ENCODE measurements at regions not wholly inside any gene's neighbourhood (a gene's known extent, or its start where the extent isn't known, plus 50 kb on each side); places are given as distances from the start of the nearest gene placed in this dataset.
"Not testable (repeated sequence)": the region's sequence is repeated elsewhere in the genome, so short reads cannot be mapped to it uniquely, and the experiment has no call there.

DNA sequence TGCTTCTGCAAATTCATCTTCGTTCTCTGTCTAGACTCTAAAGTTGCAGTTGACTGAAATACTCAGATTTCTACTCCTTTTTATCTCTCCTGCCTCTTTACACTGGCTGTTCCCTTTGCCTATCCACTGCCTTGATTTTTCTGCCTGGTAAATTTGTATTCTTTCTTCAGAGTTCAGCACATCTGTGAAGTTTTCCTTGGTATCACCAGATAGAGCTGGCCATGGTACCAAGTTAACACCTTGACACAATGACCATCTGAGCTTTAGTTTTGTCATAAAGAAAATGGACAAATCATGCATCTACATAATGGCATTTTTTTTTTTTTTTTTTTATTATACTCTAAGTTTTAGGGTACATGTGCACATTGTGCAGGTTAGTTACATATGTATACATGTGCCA lies 143.0 kb downstream of the PPP1R3A start:
- DNase-seq: no peak

DNA sequence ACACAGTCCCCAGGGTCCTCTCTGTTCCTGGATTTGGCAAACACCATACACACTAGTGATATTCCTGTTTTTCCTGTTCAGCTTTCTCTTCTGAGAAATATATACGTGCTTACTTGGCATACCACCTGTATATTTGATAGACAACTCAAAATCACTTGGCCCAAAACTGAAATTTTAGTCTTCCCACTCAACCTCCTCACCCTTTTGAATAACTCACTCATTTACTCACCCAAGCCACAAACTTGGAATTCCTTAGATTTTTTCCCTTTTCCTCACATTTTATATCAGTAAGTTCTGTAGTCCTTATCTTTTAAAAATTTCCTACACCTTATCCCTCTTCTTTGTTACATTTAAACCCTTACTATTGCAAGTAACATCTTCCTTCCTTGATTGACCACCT lies 143.4 kb downstream of the PPP1R3A start:
- DNase-seq: no peak

DNA sequence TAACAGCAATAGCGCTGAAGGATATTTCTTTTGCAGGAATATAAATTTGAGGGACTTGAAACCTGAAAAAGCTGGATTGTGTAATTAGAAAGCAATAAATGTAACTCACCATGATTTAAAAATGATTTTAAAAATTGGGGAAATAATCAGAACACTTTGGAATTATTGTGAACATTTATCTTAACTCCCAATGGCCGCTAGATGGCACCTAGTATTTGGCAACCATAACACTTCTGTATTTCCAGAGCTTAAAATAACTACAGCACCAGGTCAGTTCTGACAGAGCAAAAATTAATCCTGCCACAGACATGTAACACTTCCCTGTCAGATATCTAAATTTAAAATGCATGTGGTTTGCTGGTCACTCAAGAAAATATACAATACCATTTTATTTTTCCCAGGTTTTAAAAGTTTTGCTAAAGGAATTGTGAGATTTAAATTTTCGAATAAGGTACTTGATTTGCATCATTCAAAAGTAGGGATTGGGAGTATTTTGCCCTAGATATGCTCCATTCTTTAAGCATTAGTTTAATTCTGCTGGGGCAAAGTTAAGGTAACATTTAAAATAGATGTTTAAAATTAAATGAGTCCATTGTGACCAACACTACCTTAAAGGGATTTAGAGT lies 144.5 kb downstream of the PPP1R3A start:
- peak; percentile 59 for DNase-seq

DNA sequence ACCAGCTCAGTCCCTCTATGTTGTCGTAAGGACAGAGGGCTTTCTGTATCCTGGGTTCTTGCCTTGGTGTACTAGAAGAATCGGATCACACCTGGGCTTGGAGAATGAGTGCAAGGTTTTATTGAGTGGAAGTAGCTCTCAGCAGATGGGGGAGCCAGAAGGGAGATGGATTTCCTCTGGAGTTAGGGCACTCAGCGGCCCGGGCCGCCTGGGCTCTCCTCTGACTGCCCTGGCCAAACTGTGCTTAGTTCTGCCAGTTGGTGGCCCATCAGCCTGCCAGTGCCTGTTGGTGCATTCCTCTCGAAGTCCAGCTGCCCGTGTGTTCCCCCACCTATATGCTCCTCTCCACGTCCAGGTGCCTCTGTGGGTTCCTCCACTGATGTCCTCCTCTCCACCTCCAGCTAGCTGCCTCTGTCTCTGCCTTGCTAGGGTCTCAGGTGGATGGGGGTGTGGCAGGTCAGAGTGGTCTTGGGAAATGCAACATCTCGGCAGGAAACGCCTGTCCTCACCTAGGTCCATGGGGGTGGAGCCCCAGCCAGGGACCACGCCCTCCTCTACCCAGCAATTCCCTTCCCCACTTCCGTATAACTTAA lies 148.6 kb downstream of the PPP1R3A start:
- no peak for DNase-seq

DNA sequence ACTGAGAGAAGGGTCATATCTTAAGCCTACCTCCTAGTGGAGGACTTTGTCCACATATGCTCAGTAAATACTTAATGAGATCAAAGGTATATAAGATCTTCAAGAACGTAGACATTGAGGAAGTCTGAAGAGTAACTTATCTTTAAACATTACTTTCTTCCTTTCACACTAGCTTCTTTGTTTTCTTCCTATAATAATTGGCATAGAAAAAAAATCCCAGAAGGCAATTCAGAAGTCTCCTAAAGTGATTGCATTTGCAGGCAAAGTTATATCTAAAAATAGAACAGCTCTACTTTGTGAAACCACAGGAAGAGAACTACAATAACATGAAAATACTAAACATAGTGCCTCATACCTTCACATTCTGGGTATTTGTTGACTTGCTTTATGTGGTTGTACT lies 150.4 kb downstream of the PPP1R3A start:
- no peak for DNase-seq

DNA sequence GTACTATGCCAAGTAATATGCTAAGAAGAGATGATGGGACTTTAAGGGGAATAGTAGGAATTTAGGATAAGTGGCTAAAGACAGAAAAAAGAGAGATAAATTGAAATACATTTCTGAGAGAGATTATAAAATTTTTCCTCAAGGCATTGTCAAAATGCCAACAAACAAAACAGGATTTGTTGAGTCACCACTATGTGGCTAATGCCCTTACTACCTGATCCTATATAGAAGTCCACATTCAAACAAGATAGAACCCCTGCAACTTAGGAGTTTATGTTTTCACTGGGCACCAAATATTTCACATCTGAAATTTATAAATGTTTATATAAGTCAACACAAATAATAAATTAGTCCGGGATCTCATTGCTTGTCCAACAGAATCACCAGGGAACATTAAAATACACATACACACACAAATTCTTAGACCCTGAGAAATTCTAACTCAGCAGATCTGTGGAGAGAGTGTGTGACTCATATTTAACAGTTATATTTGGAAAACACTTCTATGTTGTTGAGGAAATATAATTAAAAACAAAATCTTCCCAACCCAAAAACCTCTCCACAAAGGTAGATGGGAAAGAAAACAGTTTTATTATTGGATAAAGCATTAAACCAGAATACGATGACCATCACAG lies 154.3 kb downstream of the PPP1R3A start:
- no peak for DNase-seq

DNA sequence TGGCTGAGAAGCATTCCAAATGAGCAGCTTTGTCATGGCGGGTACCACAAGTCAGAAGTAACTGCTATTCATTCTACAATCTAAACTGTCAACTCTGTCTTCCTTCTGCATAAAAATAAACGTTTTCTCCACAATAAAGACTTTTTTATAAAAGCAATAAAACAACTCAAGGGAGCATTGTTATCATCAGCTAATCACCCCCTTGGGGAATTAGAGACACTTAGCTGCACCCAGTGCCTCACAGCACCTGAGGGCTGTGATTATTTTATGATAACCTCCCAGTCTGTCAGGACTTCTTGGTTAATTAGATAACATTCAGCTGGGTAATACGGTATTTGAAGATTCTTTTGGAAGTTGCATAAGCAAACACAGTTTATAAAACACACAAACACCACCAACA lies 155.6 kb downstream of the PPP1R3A start:
- DNase-seq: no peak

DNA sequence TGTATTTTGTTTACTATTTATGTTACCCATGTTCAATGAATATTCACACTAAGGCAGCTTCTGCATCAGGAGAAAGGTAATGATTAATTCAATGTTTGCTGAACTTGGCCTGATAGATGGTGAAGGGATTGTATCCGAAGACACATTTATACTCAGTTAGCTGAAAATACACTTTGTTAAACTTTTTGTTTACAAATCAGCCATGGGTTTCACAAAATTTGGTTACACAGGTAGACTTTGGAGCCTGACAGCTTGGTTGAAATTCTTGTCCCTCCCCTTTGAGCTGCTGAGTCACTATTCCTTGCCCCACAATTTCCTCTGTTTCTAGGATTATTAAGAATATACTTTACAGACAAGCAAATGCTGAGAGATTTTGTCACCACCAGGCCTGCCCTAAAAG lies 162.6 kb downstream of the PPP1R3A start:
- DNase-seq: no peak

DNA sequence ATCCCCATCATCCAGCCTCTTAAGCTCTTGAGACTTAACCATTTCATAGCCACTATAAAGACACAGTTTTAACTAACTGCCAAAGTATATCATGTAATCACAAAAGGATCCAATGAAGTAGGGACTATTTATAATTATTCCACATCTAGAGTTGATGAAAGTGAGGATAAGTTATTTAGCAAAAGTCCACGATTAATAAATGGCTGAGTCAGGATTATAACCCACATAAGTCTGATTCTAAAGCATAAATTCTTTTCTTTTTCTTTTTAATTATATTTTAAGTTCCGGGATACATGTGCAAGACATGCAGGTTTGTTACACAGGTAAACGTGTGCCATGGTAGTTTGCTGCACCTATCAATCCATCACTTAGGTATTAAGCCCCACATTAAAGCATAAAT lies 166.1 kb downstream of the PPP1R3A start:
- DNase-seq: no peak

DNA sequence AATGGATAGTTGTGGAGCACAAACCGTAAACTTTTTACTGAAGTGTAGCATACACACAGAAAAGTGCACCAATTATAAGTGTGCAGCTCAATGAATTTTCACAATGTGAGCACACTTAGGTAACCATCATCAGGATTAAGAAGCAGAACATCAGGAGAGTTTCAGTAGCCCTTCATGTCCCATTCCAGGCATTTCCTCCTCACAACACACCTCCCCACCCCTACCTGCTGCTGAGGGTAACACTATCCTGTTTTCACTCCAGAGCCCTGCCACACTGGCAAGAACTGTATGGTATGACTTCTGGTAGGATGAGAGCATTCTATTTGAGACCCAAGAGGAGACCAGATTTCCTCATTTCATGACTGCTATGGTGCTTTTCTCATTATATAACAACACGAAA lies 166.5 kb downstream of the PPP1R3A start:
- DNase-seq: no peak

DNA sequence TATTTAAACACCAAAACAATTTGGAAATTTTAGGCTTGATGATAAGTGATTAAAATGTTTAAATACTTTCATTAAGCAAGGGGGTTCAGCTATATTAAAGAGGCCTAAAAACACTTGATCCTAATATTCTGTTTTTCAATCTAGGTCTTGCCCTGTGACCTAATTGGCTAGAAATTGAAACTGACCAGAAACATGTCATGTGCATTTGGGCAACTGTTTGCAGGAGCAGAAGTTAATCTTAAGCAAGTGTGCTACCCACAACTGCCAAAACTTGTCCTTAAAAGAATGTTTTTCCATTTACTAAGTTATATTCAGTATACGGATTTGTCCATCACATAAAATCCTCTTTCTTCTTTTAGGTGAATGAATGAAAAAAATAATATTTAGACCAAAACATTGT lies 167.3 kb downstream of the PPP1R3A start:
- peak; percentile 8 for DNase-seq

DNA sequence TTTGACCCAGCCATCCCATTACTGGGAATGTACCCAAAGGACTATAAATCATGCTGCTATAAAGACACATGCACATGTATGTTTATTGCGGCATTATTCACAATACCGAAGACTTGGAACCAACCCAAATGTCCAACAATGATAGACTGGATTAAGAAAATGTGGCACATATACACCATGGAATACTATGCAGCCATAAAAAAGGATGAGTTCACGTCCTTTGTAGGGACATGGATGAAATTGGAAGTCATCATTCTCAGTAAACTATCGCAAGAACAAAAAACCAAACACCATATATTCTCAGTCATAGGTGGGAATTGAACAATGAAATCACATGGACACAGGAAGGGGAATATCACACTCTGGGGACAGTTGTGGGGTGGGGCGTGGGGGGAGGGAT lies 170.4 kb downstream of the PPP1R3A start:
- DNase-seq: not testable (repeated sequence)

DNA sequence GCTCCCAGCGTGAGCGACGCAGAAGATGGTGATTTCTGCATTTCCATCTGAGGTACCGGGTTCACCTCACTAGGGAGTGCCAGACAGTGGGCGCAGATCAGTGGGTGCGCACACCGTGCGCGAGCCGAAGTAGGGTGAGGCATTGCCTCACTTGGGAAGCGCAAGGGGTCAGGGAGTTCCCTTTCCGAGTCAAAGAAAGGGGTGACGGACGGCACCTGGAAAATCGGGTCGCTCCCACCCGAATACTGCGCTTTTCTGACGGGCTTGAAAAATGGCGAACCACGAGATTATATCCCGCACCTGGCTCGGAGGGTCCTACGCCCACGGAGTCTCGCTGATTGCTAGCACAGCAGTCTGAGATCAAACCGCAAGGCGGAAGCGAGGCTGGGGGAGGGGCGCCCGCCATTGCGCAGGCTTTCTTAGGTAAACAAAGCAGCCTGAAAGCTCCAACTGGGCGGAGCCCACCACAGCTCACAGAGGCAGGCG lies 175.8 kb downstream of the PPP1R3A start:
- not testable (repeated sequence) for DNase-seq

DNA sequence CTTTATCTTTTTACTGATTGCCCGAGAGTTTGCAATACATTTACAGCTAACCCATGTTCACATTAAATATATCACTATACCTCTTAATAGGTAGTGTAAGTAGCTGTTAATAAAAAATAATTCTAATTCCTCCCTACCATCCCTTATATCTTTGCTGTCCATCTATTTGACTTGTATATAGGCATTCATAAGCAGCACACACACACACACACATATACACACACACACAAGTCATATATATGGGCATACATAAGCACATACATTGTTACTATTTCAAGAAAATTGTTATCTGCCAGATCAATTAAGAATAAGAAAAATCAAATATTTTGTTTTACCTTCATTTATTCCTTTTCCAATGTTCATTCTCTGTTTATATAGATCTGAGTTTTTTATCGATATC lies 176.4 kb downstream of the PPP1R3A start:
- DNase-seq: no peak

DNA sequence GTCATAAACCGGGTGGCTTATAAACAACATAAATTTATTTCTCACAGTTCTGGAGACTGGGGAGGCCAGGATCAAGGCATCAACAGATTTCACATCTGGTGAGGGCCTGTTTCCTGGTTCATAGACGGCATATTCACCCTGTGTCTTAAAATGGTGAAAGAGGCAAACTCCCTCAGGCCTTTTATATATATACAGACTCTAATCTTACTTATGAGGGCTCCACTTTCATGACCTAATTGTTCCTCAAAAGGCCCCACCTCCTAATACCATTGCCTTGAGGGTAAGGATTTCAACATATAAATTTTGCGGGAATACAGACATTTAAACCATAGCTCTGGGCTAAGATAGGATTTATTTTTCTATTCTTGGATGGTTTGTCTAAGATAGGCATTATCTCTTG lies 187.2 kb downstream of the PPP1R3A start:
- DNase-seq: no peak

DNA sequence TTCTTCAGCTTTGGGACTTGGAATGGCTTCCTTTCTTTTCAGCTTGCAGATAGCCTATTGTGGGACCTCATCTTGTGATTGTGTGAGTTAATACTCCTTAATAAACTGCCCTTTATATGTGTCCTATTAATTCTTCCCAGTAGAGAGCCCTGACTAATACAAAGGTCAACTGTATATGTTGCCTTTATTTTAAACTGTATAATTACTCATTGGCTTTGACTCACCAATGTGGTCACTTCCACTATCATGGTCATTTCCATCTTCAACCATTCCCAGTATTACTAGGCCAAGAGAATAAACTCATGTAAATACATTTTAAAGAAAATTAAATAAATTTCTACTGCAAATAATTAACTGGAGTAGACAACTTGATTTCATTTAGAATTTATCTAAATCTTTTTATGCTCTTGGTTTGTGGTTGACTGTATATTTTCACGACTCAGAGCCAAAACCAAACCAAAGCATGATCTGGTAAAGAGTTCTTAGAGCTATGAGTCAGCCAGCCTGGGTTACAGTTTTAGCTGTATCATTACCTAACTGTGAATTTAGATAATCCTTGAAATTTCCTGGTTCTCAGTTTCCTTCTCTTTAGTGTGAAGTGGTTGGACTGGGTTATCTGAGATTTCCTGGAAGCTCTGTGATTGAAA lies 188.4 kb downstream of the PPP1R3A start:
- DNase-seq: no peak

DNA sequence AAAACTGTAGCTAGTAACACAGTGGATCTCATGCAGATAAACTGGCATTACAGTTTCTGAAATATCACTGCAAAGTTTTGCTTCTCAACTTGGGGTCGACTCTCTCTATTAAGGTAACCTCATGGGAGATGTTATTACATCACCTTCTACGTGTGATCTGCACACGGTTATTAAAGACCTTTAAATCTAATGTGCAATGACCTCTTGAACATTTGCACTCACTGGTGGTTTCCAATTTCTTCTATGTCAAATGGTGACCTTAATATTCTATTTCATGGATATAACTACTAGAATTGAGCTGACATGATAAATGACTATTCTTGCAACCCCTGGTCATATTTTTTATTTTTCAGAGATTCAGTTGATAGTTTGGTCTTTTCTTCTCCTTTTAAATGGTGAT lies 191.3 kb downstream of the PPP1R3A start:
- no peak for DNase-seq

DNA sequence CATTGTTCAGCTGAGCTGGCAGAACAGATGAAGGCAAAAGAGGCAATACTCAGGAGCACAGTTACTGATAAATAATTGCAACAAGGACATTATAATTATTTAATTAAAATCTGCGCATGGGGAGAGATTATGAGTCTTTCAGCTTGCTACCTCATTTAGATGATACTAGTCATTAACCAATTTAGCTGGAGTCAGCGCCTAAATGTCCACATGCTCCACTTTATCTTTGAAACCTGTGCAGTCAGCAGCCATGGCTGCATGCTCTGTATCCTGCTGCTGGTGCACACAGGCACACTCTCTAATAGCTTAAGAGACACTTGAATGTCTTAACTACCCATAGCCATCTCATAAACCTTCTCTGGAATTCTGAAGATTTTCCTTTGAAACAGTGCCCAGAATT lies 196.8 kb downstream of the PPP1R3A start:
- DNase-seq: no peak

DNA sequence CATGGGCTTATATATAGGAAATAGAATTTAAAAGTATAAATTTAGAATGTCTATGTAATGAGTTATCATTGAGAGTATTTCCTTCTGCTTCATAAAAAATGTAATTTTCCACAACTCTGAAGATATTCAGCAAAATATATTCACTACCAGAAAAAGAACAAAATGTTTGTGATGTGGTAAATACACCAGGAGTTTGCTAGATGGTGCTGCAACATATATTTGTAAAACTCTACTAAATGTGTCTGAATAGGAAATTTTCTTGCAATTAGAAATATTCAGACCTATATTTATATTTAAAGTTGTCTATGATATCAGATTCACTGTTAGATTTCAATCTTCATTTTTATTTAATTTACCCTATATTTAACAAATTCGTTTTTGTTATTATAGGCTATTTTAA lies 201.1 kb downstream of the PPP1R3A start:
- DNase-seq: no peak

DNA sequence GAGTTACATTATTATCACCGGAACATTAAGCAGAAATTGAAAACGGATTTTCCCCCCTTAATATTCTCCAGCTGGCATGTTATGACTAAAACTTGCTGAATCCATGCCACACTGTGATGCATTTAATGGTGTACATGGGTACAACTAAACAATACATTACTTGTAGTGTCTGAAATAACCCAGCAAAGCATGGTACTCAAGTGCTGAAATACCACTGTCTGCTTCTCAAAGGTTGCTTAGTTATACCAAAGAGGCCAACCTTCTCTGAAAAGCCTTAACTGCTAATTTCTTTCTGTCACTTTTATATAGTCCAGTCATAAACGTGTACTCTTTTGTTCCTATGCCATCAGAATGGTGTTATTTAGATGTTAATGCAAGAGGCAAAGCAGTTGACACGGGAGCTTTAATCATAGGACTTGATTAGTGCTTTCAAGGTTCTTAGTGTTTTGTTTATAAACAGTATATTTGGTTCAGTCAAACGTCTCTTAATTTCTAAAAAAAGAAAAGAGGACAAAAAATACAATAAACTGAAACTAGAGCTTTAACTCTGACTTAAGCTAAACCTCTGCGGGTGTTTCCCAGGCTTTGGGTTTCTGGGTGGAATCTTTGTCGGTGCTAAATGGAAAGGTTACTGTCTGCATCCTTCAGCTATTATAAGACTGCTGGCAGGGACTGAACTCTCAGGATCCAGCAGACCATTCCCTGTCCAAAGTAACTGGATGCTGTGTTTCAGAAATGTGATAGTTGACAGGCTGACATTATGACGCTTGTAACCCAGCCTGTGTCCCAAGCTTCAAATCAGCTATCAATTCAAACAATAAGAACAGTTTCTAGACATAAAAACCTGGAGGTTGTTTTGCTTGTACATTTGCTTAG lies 202.6 kb downstream of the PPP1R3A start:
- DNase-seq: no peak

DNA sequence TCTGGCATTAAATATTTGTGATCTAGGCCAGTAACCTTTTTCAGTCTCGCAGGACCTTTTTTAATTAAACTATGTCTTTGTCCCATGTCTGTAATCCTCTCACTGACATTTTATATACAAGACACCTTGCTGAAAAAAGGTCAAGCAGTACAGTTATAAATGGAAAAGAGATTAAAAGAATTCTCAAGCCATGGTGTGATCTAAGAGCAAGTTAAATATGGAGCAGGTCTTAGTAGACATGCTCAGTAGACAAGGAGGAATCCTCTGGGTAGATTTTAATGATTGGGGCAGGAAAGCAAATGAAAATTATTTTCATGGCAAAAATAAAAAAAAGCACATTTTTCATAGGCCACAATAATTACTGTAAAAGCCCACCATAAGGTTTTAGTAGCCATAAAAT lies 203.5 kb downstream of the PPP1R3A start:
- no peak for DNase-seq

DNA sequence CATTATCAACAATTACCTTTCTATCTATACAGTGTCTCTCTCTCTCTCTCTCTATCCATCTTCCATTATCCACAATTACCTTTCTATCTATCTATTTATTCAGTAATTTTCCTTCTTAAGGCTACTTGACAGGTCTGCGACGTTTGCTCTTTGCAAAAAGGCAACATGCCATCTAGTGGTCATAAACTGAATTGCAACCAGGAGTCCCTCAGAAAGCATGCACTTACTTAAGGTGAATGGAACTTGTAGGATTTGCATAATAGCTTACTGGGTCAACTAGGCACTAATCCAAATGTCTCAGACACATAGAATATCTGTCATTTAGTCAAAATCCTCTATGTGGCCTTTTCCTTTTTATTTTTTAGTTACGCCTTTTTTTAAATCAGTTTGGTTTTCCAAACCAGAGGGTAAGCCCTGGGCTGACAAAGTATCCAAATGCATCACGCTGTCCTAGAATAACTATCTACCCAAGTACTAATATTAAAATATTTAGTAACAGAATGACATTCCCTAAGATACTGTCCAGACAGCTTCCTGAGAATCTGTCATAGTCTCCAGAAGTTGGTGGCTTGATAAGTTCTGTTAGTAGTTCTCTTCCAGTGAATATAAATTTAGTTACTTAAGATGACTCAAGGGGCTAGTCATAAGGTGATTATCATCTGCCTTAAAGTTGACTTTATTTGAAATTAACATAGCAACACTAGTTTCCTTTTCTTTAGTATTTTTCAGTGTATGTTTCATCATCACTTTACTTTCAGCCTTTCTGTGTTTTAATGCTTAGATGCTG lies 208.3 kb downstream of the PPP1R3A start:
- DNase-seq: peak; percentile 71

All from inflammatory macrophage treated with lipopolysaccharide for 4 hours (primary cell).